ENCODE measurements at regions not wholly inside any gene's neighbourhood (a gene's known extent, or its start where the extent isn't known, plus 50 kb on each side); places are given as distances from the start of the nearest gene placed in this dataset.
"Not testable (repeated sequence)": the region's sequence is repeated elsewhere in the genome, so short reads cannot be mapped to it uniquely, and the experiment has no call there.

GRCh38 chr17:52537421-52537820 is 378.9 kb upstream of the CA10 start:
- no peak for DNase-seq (ENCODE audit: low read depth)

GRCh38 chr17:52536489-52536888 is 378.0 kb upstream of the CA10 start:
- no peak for DNase-seq (ENCODE audit: low read depth)

GRCh38 chr17:52532373-52532772 is 373.9 kb upstream of the CA10 start:
- DNase-seq (ENCODE audit: low read depth): no peak

- DNase-seq (ENCODE audit: low read depth): no peak
These were observed 365.7 kb upstream of the CA10 start for GRCh38 chr17:52524096-52524637.

GRCh38 chr17:52517176-52517575 is 358.7 kb upstream of the CA10 start:
- DNase-seq (ENCODE audit: low read depth): no peak

- DNase-seq (ENCODE audit: low read depth): no peak
These were observed 357.4 kb upstream of the CA10 start for GRCh38 chr17:52515927-52516326.

GRCh38 chr17:52505601-52506000 is 347.1 kb upstream of the CA10 start:
- DNase-seq (ENCODE audit: low read depth): no peak

GRCh38 chr17:52504081-52504480 is 345.6 kb upstream of the CA10 start:
- no peak for DNase-seq (ENCODE audit: low read depth)

- DNase-seq (ENCODE audit: low read depth): no peak
These were observed 337.1 kb upstream of the CA10 start for GRCh38 chr17:52495646-52496045.

- no peak for DNase-seq (ENCODE audit: low read depth)
These were observed 323.8 kb upstream of the CA10 start for GRCh38 chr17:52482271-52482670.

- no peak for DNase-seq (ENCODE audit: low read depth)
These were observed 319.5 kb upstream of the CA10 start for GRCh38 chr17:52477824-52478699.

- no peak for DNase-seq (ENCODE audit: low read depth)
These were observed 318.3 kb upstream of the CA10 start for GRCh38 chr17:52476638-52477313.

- DNase-seq (ENCODE audit: low read depth): no peak
These were observed 312.0 kb upstream of the CA10 start for GRCh38 chr17:52470553-52470952.

GRCh38 chr17:52465407-52465806 is 306.9 kb upstream of the CA10 start:
- DNase-seq (ENCODE audit: low read depth): no peak

- DNase-seq (ENCODE audit: low read depth): no peak
These were observed 292.9 kb upstream of the CA10 start for GRCh38 chr17:52451294-52451861.

- no peak for DNase-seq (ENCODE audit: low read depth)
These were observed 283.8 kb upstream of the CA10 start for GRCh38 chr17:52442350-52442749.

GRCh38 chr17:52420555-52421078 is 262.1 kb upstream of the CA10 start:
- no peak for DNase-seq (ENCODE audit: low read depth)

GRCh38 chr17:52419229-52419641 is 260.7 kb upstream of the CA10 start:
- no peak for DNase-seq (ENCODE audit: low read depth)

GRCh38 chr17:52410781-52411180 is 252.3 kb upstream of the CA10 start:
- no peak for DNase-seq (ENCODE audit: low read depth)

GRCh38 chr17:52409222-52409621 is 250.7 kb upstream of the CA10 start:
- not testable (repeated sequence) for DNase-seq (ENCODE audit: low read depth)

- no peak for DNase-seq (ENCODE audit: low read depth)
These were observed 236.8 kb upstream of the CA10 start for GRCh38 chr17:52395308-52395707.

- no peak for DNase-seq (ENCODE audit: low read depth)
These were observed 231.9 kb upstream of the CA10 start for GRCh38 chr17:52390422-52390821.

GRCh38 chr17:52389632-52390031 is 231.1 kb upstream of the CA10 start:
- DNase-seq (ENCODE audit: low read depth): no peak

Measured in HS-5 (cell line).